ENCODE measurements at regions not wholly inside any gene's neighbourhood (a gene's known extent, or its start where the extent isn't known, plus 50 kb on each side); places are given as distances from the start of the nearest gene placed in this dataset.

DNA sequence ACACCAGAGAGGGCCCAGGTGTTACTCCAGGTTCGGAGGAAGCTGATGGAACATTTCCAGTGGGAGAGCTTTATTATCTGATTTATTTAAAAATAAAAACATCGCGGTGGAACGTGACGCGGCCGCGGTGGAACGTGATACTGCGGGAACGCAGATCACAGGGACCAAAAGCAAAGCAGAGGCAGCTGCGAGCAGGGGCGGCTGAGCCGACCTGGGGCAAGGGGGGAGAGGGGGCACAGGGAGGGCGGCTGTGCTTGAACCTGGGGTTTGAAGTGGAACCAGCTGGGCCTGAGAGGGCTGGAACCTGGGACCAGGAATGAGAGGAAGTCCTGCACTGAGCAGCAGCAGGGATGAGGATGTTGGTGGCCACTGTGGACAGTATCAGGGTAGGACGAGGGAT, 583.5 kb upstream of the SALL3 start:
- TF ChIP-seq, protein P1, sequence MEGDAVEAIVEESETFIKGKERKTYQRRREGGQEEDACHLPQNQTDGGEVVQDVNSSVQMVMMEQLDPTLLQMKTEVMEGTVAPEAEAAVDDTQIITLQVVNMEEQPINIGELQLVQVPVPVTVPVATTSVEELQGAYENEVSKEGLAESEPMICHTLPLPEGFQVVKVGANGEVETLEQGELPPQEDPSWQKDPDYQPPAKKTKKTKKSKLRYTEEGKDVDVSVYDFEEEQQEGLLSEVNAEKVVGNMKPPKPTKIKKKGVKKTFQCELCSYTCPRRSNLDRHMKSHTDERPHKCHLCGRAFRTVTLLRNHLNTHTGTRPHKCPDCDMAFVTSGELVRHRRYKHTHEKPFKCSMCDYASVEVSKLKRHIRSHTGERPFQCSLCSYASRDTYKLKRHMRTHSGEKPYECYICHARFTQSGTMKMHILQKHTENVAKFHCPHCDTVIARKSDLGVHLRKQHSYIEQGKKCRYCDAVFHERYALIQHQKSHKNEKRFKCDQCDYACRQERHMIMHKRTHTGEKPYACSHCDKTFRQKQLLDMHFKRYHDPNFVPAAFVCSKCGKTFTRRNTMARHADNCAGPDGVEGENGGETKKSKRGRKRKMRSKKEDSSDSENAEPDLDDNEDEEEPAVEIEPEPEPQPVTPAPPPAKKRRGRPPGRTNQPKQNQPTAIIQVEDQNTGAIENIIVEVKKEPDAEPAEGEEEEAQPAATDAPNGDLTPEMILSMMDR (conservative IDR thresholded peaks at IDR 0.05; ENCODE audit: low read length) = no peak
- no peak overlapping the region for H3K4me3 ChIP-seq (ENCODE audit: low read length)
- DNase-seq (ENCODE audit: low read depth) = no peak

DNA sequence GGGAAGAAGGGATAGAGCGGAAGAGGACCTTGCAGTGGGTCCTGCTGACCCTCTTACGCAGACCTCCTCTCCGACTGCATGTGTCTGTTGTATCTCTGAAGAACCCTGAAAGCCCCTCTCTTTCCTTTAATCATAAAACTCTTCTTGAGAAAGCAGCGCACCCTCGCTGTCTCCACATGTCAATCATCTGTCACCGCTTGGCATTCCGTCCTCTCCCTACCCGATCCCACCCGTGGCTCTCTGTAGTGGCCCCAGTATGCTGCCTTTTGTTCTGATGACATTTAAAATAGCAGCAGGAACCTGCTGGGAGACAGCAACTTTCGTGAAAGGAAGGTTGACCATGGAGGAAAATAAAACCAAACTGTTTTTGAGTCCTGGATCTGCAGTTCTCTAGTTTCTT, 582.9 kb upstream of the SALL3 start:
- H3K4me3 ChIP-seq (ENCODE audit: low read length) = no peak overlapping the region
- TF ChIP-seq, protein P1 (conservative IDR thresholded peaks at IDR 0.05; ENCODE audit: low read length) = no peak
- no peak for DNase-seq (ENCODE audit: low read depth)

DNA sequence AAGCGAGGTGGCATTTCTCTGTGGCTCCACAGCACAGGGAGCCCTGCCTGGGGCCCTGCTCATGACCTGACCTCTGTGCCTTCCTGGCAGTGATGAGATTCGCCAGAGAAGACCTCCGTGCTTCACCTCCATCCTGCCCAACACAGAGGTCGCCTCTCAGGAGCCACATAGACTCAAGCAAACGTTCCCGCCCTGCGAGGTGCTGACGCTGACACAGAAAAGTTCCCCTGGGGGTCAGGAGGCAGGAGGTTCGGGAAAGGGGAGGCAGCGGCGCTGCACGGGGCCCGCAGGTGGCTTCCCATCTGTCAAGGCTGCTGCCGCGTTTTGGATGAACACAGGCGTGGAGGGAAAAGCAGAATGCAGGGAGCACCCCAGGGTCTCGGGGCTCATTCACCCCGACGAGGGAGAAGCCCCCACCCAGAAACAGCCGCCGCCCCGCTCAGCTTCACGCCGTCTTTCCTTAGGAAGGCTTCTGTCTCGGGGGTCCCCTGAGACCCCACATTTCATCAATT, 579.6 kb upstream of the SALL3 start:
- DNase-seq (ENCODE audit: low read depth) = no peak
- no peak overlapping the region for H3K4me3 ChIP-seq (ENCODE audit: low read length)
- TF ChIP-seq, protein P1 (conservative IDR thresholded peaks at IDR 0.05; ENCODE audit: low read length) = no peak

DNA sequence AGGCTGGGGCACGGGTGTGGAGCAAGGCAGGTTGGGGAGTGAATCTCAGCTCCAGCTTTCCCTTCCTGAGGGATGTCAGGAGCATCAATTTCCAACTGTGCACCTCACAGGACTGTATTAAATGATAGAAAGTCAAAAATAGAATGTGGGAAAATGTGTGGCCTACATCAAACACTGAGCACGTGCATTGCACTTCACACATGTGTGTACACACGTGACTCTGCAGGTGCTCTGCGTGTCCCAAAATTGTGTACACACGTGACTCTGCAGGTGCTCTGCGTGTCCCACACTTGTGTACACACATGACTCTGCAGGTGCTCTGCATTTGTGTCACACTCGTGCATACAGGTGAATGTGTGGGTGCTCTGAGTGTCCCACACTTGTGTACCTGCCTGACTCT, 577.2 kb upstream of the SALL3 start:
- no peak overlapping the region for H3K4me3 ChIP-seq (ENCODE audit: low read length)
- TF ChIP-seq, protein P1 (conservative IDR thresholded peaks at IDR 0.05; ENCODE audit: low read length) = no peak
- no peak for DNase-seq (ENCODE audit: low read depth)

DNA sequence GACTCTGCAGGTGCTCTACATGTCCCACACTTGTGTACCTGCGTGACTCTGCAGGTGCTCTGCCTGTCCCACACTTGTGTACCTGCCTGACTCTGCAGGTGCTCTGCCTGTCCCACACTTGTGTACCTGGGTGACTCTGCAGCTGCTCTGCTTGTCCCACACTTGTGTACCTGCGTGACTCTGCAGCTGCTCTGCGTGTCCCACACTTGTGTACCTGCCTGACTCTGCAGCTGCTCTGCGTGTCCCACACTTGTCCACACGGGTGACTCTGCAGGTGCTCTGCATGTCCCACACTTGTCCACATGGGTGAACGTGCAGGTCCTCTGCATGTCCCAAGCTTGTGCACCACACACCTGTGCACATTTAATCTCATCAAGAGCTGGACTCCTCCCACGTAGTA, 576.7 kb upstream of the SALL3 start:
- TF ChIP-seq, protein P1 (conservative IDR thresholded peaks at IDR 0.05; ENCODE audit: low read length) = no peak
- H3K4me3 ChIP-seq (ENCODE audit: low read length) = no peak overlapping the region
- no peak for DNase-seq (ENCODE audit: low read depth)

DNA sequence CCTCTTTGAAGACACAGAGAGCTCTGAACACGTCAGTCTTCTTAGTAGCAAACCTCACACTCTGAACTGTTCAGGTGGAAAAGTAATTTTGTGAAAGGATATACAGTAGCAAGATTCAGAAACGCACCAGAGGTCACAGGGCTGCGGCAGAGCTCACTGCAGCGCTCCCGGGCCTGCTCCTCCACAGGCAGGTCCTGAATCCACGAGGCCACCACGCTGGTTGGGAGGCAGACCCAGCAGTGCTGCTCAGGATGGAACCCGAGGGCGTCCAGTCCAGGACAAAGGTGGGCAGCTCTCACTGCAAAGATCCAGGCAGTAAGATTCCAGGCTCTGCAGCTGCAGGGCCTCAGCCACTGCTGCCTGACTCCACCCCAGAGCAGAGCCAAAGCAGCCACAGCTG, 576.2 kb upstream of the SALL3 start:
- DNase-seq (ENCODE audit: low read depth) = no peak
- H3K4me3 ChIP-seq (ENCODE audit: low read length) = no peak overlapping the region
- TF ChIP-seq, protein P1 (conservative IDR thresholded peaks at IDR 0.05; ENCODE audit: low read length) = no peak

DNA sequence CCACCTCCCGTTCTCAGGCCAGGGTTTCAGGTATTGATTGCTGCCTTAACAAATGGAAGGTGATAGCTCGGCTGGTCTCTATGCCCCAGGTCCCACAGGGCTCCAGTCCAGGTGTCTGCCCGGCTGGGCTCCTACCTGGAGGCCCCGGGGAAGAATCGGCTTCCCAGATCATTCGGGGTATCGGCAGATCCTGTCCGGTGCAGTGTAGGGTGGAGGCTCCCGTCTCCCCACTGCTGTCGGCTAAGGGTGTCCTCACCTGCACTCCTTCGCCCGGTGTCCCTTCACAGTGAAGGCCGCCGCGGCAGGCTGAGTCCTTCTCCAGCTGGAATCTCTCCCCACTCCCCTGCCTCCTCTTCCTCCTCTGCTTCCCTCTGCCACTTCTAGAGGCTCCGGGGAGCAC, 573.9 kb upstream of the SALL3 start:
- no peak for DNase-seq (ENCODE audit: low read depth)
- TF ChIP-seq, protein P1 (conservative IDR thresholded peaks at IDR 0.05; ENCODE audit: low read length) = no peak
- no peak overlapping the region for H3K4me3 ChIP-seq (ENCODE audit: low read length)

Measured in AG10803 (cell line).